ENCODE measurements at regions not wholly inside any gene's neighbourhood (a gene's known extent, or its start where the extent isn't known, plus 50 kb on each side); places are given as distances from the start of the nearest gene placed in this dataset.

DNA sequence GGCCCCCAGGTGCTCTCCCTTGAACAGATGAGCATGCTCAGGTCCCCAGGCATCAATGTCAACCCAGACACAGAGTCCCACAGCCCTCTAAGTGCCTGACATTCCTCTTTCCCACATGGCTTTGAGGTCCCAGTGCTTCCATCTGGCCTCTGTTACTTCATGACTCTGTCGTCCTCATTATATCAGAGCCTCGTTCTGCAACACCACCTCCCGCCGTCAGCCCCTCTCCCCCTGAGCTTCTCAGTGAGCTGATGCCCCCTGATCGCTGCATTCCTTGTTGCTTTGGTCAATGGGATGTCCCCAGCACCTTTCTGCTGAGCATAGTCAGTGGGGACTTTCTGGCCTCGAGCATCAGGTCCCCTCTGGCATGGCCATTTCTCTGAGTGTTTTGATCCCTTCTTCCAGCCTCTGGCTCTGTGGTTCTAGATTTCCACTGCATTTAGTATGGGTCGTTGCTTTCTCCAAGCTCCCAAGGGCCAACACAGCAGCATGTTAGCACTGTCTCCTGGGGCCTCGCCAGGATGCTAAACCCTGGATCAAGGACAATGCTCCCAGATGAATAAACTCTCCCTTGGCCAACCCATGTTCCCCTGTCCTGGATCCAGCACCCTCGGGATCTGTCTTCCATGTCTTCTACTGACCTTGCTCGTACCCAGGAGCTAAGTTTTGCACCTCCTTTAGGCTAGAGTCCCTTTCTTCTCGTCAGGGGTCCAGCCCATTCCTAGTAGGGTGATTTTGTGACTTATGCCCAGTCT lies 143.2 kb upstream of the TWIST2 start:
- TF ChIP-seq, protein P1, sequence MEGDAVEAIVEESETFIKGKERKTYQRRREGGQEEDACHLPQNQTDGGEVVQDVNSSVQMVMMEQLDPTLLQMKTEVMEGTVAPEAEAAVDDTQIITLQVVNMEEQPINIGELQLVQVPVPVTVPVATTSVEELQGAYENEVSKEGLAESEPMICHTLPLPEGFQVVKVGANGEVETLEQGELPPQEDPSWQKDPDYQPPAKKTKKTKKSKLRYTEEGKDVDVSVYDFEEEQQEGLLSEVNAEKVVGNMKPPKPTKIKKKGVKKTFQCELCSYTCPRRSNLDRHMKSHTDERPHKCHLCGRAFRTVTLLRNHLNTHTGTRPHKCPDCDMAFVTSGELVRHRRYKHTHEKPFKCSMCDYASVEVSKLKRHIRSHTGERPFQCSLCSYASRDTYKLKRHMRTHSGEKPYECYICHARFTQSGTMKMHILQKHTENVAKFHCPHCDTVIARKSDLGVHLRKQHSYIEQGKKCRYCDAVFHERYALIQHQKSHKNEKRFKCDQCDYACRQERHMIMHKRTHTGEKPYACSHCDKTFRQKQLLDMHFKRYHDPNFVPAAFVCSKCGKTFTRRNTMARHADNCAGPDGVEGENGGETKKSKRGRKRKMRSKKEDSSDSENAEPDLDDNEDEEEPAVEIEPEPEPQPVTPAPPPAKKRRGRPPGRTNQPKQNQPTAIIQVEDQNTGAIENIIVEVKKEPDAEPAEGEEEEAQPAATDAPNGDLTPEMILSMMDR (IDR thresholded peaks at IDR 0.05), result no peak
- TF ChIP-seq POLR2AphosphoS5 (IDR thresholded peaks at IDR 0.05), result no peak
- no peak for TF ChIP-seq POLR2A (IDR thresholded peaks at IDR 0.05; ENCODE audit: low read depth)

Measured in esophagus muscularis mucosa (tissue), 3 donors.